H1 (cell line): ENCODE measurements at regions not wholly inside any gene's neighbourhood (a gene's known extent, or its start where the extent isn't known, plus 50 kb on each side); places are given as distances from the start of the nearest gene placed in this dataset.

Experiments
- CTCF ChIA-PET: fragments of 300-600 bp; sonication (Branson Sonifier 250); formaldehyde crosslinking; loops from one replicate; lab custom pipeline; 2021; ENCODE audit not compliant: partially characterized antibody; lab: Charles Lee
- POLR2A ChIA-PET: fragments of 300-600 bp; sonication (Branson Sonifier 250); formaldehyde crosslinking; loops from one replicate; lab custom pipeline; 2021; ENCODE audit warnings: inconsistent platforms; ENCODE audit not compliant: partially characterized antibody; lab: Charles Lee
- DNase-seq, 2 experiments: peaks; one replicate each; pipeline versions ENCODE4 v3.0.0 to v3.0.0-alpha.2; 2010 to 2022; ENCODE audit warnings: low spot score in 2 of 2, low read depth in 1 of 2, mixed read lengths in 1 of 2
- FAIRE-seq: peaks from 2 replicates; lab custom pipeline; 2011; peaks lifted over from hg19 to GRCh38; lab: Jason Lieb, UNC
- H2AFZ ChIP-seq: 2 replicates; pipeline ENCODE4 v1.8.1; 2012; ENCODE audit warnings: low read length, inconsistent platforms
- H2AK5ac ChIP-seq: 2 replicates; pipeline ENCODE4 v1.6.1; 2013; ENCODE audit warnings: low read depth, low read length
- H2BK120ac ChIP-seq: replicated peaks from 2 replicates; pipeline ENCODE3; 2013; ENCODE audit warnings: low read depth, low read length, inconsistent platforms
- H2BK12ac ChIP-seq: 2 replicates; pipeline ENCODE4 v1.6.1; 2013; ENCODE audit warnings: low read depth, low read length
- H2BK15ac ChIP-seq: 2 replicates; pipeline ENCODE4 v1.6.1; 2013; ENCODE audit warnings: low read length
- H2BK20ac ChIP-seq: 2 replicates; pipeline ENCODE4 v1.6.1; 2013; ENCODE audit warnings: low read length
- H2BK5ac ChIP-seq: 2 replicates; pipeline ENCODE4 v1.6.1; 2013; ENCODE audit warnings: low read depth, low read length
- H3K14ac ChIP-seq: 2 replicates; pipeline ENCODE4 v1.6.1; 2013; ENCODE audit warnings: inconsistent platforms; ENCODE audit not compliant: insufficient read length
- H3K18ac ChIP-seq: 2 replicates; pipeline ENCODE4 v1.6.1; 2013; ENCODE audit warnings: low read length; ENCODE audit errors: extremely low read depth
- H3K23ac ChIP-seq: 2 replicates; pipeline ENCODE4 v1.6.1; 2013; ENCODE audit warnings: inconsistent platforms; ENCODE audit not compliant: insufficient read length
- H3K23me2 ChIP-seq: 2 replicates; pipeline ENCODE4 v1.6.1; 2013; ENCODE audit warnings: low read depth, low read length
- H3K27ac ChIP-seq: 2 replicates; pipeline ENCODE4 v1.6.1; 2011; ENCODE audit warnings: low read depth, low read length, inconsistent platforms
- H3K27me3 ChIP-seq, 4 experiments: replicated peaks in 1 of 4; 1 replicate in 1 of 4; 2 replicates in 3 of 4; pipeline versions ENCODE4 v1.6.1 to v1.8.1; 2011 to 2013; ENCODE audit warnings: low read length in 3 of 4, mild to moderate bottlenecking in 3 of 4, inconsistent platforms in 2 of 4, mixed read lengths in 2 of 4, moderate library complexity in 1 of 4; ENCODE audit not compliant: control insufficient read depth in 3 of 4, insufficient read depth in 3 of 4; ENCODE audit errors: extremely low read depth in 1 of 4
- H3K36me3 ChIP-seq, 4 experiments: 2 replicates each; pipeline versions ENCODE4 v1.6.1 to v1.8.1; 2011 to 2013; ENCODE audit warnings: mild to moderate bottlenecking in 4 of 4, low read length in 3 of 4, moderate library complexity in 2 of 4, control low read depth in 1 of 4, inconsistent platforms in 1 of 4; ENCODE audit not compliant: insufficient read depth in 4 of 4, control insufficient read depth in 2 of 4
- H3K4ac ChIP-seq: replicated peaks from 2 replicates; pipeline ENCODE3; 2013; ENCODE audit warnings: low read length, low read depth, mixed read lengths, inconsistent platforms; ENCODE audit not compliant: insufficient read length
- H3K4me1 ChIP-seq, 4 experiments: replicated peaks in 1 of 4; 1 replicate in 1 of 4; 2 replicates in 3 of 4; pipeline versions ENCODE4 v1.6.1 to v1.8.1; 2011 to 2013; ENCODE audit warnings: low read length in 3 of 4, inconsistent platforms in 2 of 4, mixed read lengths in 1 of 4; ENCODE audit not compliant: insufficient read depth in 4 of 4, control insufficient read depth in 3 of 4
- H3K4me2 ChIP-seq, 2 experiments: 2 replicates each; pipeline versions ENCODE4 v1.6.1 to v1.8.1; 2011 to 2013; ENCODE audit warnings: low read depth in 2 of 2, low read length in 2 of 2, control low read depth in 1 of 2, inconsistent platforms in 1 of 2, mild to moderate bottlenecking in 1 of 2; ENCODE audit not compliant: insufficient read depth in 1 of 2
- H3K4me3 ChIP-seq, 4 experiments: fragments of 200-600, 300-600 bp in 1 of 4; sonication (generic), shearing (Covaris generic), sonication (Bioruptor Twin) in 1 of 4; 2 replicates each; pipeline versions ENCODE4 v1.5.1 to v1.8.1; 2011 to 2016; ENCODE audit warnings: low read length in 4 of 4, low read depth in 3 of 4, control low read depth in 2 of 4, inconsistent platforms in 2 of 4, mild to moderate bottlenecking in 2 of 4, mixed read lengths in 1 of 4, moderate library complexity in 1 of 4; ENCODE audit not compliant: insufficient read depth in 2 of 4; ENCODE audit errors: extremely low read depth in 1 of 4
- H3K56ac ChIP-seq: replicated peaks from 2 replicates; pipeline ENCODE3; 2013; ENCODE audit warnings: low read depth, mild to moderate bottlenecking, mixed read lengths, low read length, inconsistent platforms; ENCODE audit not compliant: insufficient read length
- H3K79me1 ChIP-seq: 2 replicates; pipeline ENCODE4 v1.6.1; 2013; ENCODE audit warnings: low read depth, low read length, control low read depth
- H3K79me2 ChIP-seq, 2 experiments: 2 replicates each; pipeline versions ENCODE4 v1.6.1 to v1.8.1; 2012 to 2013; ENCODE audit warnings: low read length in 2 of 2, mild to moderate bottlenecking in 2 of 2, inconsistent platforms in 1 of 2; ENCODE audit not compliant: insufficient read depth in 2 of 2, control insufficient read depth in 1 of 2
- H3K9ac ChIP-seq, 4 experiments: replicated peaks in 1 of 4; 1 replicate in 1 of 4; 2 replicates in 3 of 4; pipeline versions ENCODE4 v1.6.1 to v1.8.1; 2011 to 2013; ENCODE audit warnings: low read depth in 3 of 4, low read length in 3 of 4, control low read depth in 2 of 4, mild to moderate bottlenecking in 2 of 4, moderate library complexity in 2 of 4, inconsistent platforms in 1 of 4; ENCODE audit errors: extremely low read depth in 1 of 4
- H3K9me3 ChIP-seq, 2 experiments: 2 replicates each; pipeline versions ENCODE4 v1.6.1 to v1.8.1; 2012 to 2013; ENCODE audit warnings: mild to moderate bottlenecking in 2 of 2, moderate library complexity in 2 of 2, control low read depth in 1 of 2, inconsistent platforms in 1 of 2, low read depth in 1 of 2, low read length in 1 of 2, mixed read lengths in 1 of 2; ENCODE audit not compliant: insufficient read depth in 2 of 2
- H4K20me1 ChIP-seq, 2 experiments: replicated peaks in 1 of 2; 2 replicates each; pipeline versions ENCODE3 to v1.8.1; 2011 to 2013; ENCODE audit warnings: inconsistent platforms in 2 of 2, low read length in 2 of 2, mild to moderate bottlenecking in 1 of 2; ENCODE audit not compliant: insufficient read depth in 2 of 2, control insufficient read depth in 1 of 2
- H4K5ac ChIP-seq: 2 replicates; pipeline ENCODE4 v1.6.1; 2013; ENCODE audit warnings: low read length, low read depth, mixed read lengths, inconsistent platforms; ENCODE audit not compliant: insufficient read length
- H4K8ac ChIP-seq: 2 replicates; pipeline ENCODE4 v1.8.0; 2013; ENCODE audit warnings: mild to moderate bottlenecking, moderate library complexity, low read length, inconsistent platforms; ENCODE audit not compliant: insufficient read depth; ENCODE audit errors: extremely low read depth
- H4K91ac ChIP-seq: replicated peaks from 2 replicates; pipeline ENCODE3; 2013; ENCODE audit warnings: low read length, mixed read lengths, inconsistent platforms; ENCODE audit not compliant: insufficient read length
- KDM1A ChIP-seq: fragments of 200-600, 300-600 bp; sonication (generic); IDR thresholded peaks from 2 replicates; pipeline ENCODE4 v1.7.1; 2016; ENCODE audit warnings: mild to moderate bottlenecking, low read length, borderline replicate concordance
- POLR2AphosphoS5 ChIP-seq: IDR thresholded peaks from 2 replicates; pipeline ENCODE4 v1.6.1; 2011; ENCODE audit warnings: low read depth, low read length
- SAP30 ChIP-seq: fragments of 300-600 bp; sonication (generic); IDR thresholded peaks from 2 replicates; pipeline ENCODE4 v1.7.1; 2012; ENCODE audit warnings: low read length, moderate library complexity, mild to moderate bottlenecking, inconsistent platforms; ENCODE audit not compliant: insufficient read depth, insufficient replicate concordance
- TAF7 ChIP-seq: optimal IDR thresholded peaks from 2 replicates; pipeline ENCODE3; 2011; ENCODE audit warnings: low read depth, mild to moderate bottlenecking, inconsistent platforms, low read length, moderate library complexity, borderline replicate concordance
- WGBS, 2 experiments: shearing (Covaris generic) in 1 of 2; methylation state at CpG; one replicate each; pipeline versions ENCODE4 v1.1.6 to v1.1.7; 2013 to 2015; ENCODE audit warnings: low lambda C conversion rate in 2 of 2, mixed read lengths in 2 of 2, inconsistent platforms in 1 of 2, low coverage in 1 of 2, missing lambda C conversion rate in 1 of 2; ENCODE audit not compliant: insufficient replicate concordance in 2 of 2, insufficient coverage in 1 of 2, insufficient read length in 1 of 2; ENCODE audit errors: extremely low coverage in 1 of 2, missing lambda C conversion rate in 1 of 2; 5-methylcytosine and 5-hydroxymethylcytosine counted together

DNA sequence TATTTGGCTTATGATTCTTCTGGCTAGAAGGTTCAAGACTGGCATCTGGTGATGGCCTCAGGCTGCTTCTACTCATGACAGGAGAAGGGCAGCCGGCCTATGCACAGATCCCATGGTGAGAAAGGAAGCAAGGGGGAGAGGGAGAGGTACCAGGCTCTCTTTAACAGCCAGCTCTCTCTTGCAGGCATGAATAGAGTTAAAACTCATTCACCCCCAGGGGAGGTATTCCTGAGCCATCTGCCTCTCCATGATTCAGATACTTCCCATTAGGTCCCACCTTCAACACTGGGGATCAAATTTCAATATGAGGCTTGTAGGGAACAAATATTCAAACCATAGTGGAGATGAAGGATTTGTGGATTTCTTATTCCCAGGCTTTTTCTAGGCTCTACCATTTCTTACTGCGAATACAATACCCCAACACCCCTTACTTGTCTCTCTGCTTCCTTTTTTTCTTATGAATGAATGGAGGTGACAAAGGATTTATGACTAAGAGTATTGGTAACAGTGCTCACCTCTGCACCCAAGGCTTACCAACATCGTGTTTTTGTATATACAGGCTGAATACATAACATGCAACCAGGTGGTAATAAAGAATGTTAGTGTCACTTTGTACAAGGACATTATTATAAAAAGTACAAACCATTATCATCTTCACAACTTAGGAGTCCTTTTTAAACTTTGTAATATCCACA, 454.6 kb upstream of the TRIB2 start:
- H2BK120ac ChIP-seq, result no peak overlapping the region
- no peak overlapping the region for H2AK5ac ChIP-seq
- H4K5ac ChIP-seq, result no peak overlapping the region
- no peak overlapping the region for H3K27ac ChIP-seq
- no peak overlapping the region for H3K4ac ChIP-seq
- no peaks in the 10 kb centered on the region for H3K9me3 ChIP-seq
- no peaks in the 10 kb centered on the region for H4K20me1 ChIP-seq
- H2BK20ac ChIP-seq, result no peak overlapping the region
- no peak overlapping the region for H3K56ac ChIP-seq
- H3K23me2 ChIP-seq, result no peaks in the 10 kb centered on the region
- H3K23ac ChIP-seq, result no peak overlapping the region
- DNase-seq, result peak in 1 of 2 experiments; percentile 9
- H3K4me2 ChIP-seq, result no peak overlapping the region
- H4K8ac ChIP-seq, result no peak overlapping the region
- no peak for TF ChIP-seq SAP30
- TF ChIP-seq TAF7, result no peak
- TF ChIP-seq POLR2AphosphoS5, result no peak
- peak; percentile 57; the same call in 1 of the 2 replicates for TF ChIP-seq KDM1A
- TF ChIP-seq, all 59 proteins: peak for 1
- H2BK15ac ChIP-seq, result no peak overlapping the region
- no peaks in the 10 kb centered on the region for H3K79me1 ChIP-seq
- H3K36me3 ChIP-seq, result no peaks in the 10 kb centered on the region
- no peaks in the 10 kb centered on the region for H3K27me3 ChIP-seq
- WGBS, 2 experiments, result 73% methylated on average over 3 of the region's 3 CpGs; no CpG with 5 or more reads in 1 of the 2 experiments
- H4K91ac ChIP-seq, result no peak overlapping the region
- no peak overlapping the region for H3K18ac ChIP-seq
- peaks cover 0 to 12% (median 6%) of the 10 kb centered on the region in 4 experiments; a peak in 3 of 7 replicates for H3K4me1 ChIP-seq
- FAIRE-seq, result no peak
- H3K14ac ChIP-seq, result no peak overlapping the region
- no peaks in the 10 kb centered on the region for H3K79me2 ChIP-seq
- H3K9ac ChIP-seq, result no peak overlapping the region
- no peak overlapping the region for H3K4me3 ChIP-seq
- H2BK12ac ChIP-seq, result no peak overlapping the region
- no peak overlapping the region for H2BK5ac ChIP-seq
- no peak overlapping the region for H2AFZ ChIP-seq
- POLR2A ChIA-PET, result no interaction called here
- CTCF ChIA-PET, result no interaction called here
